Ascending aorta (tissue), 2 donors: ENCODE measurements at regions not wholly inside any gene's neighbourhood (a gene's known extent, or its start where the extent isn't known, plus 50 kb on each side); places are given as distances from the start of the nearest gene placed in this dataset.

ENCODE experiments used
- DNase-seq, 2 donors: peaks; one replicate each; pipeline ENCODE4 v3.0.0-alpha.2; 2019; ENCODE audit warnings: low spot score in 2 of 2
- H3K27ac ChIP-seq, 2 donors: fragments of 200-600 bp; sonication (generic); one replicate each; pipeline ENCODE4 v1.5.1; 2016 to 2017; ENCODE audit warnings: mild to moderate bottlenecking in 1 of 2
- H3K27me3 ChIP-seq: fragments of 200-600 bp; sonication (generic); one replicate; pipeline ENCODE4 v1.5.1; 2017
- H3K36me3 ChIP-seq, 2 donors: fragments of 200-600 bp; sonication (generic); one replicate each; pipeline ENCODE4 v1.5.1; 2016
- H3K4me1 ChIP-seq, 2 donors: fragments of 200-600 bp; sonication (generic); one replicate each; pipeline ENCODE4 v1.5.1; 2016 to 2017; ENCODE audit warnings: mild to moderate bottlenecking in 1 of 2
- H3K4me3 ChIP-seq, 2 donors: fragments of 200-600 bp; sonication (generic); one replicate each; pipeline ENCODE4 v1.5.1; 2016 to 2017; ENCODE audit warnings: mild to moderate bottlenecking in 1 of 2
- H3K9me3 ChIP-seq, 2 donors: fragments of 200-600 bp; sonication (generic); one replicate each; pipeline ENCODE4 v1.5.1; 2016
- intact Hi-C: fragments of 100-400 bp; cut with DNase I; formaldehyde crosslinking; loops from one replicate; pipeline ENCODE4 v1.15.1; 2023
- TF ChIP-seq, protein P1 (sequence below), 3 experiments: fragments of 200-600 bp in 2 of 3; fragments of 450-650 bp in 1 of 3; sonication (generic) in 2 of 3; IDR thresholded peaks; one replicate each; pipeline ENCODE4 v1.5.1; 2016 to 2019; ENCODE audit warnings: antibody characterized with exemption in 3 of 3, mild to moderate bottlenecking in 1 of 3, moderate library complexity in 1 of 3

GRCh38 chr13:85028035-85028434 lies 771.2 kb downstream of the SLITRK6 start:
- H3K36me3 ChIP-seq, result no peaks in the 10 kb centered on the region
- peaks cover 9% of the 10 kb centered on the region in 2 donors for H3K9me3 ChIP-seq
- intact Hi-C loops, result no loop called here
- no peak overlapping the region for H3K27ac ChIP-seq
- H3K27me3 ChIP-seq, result no peaks in the 10 kb centered on the region
- H3K4me3 ChIP-seq, result no peak overlapping the region
- TF ChIP-seq, protein P1, sequence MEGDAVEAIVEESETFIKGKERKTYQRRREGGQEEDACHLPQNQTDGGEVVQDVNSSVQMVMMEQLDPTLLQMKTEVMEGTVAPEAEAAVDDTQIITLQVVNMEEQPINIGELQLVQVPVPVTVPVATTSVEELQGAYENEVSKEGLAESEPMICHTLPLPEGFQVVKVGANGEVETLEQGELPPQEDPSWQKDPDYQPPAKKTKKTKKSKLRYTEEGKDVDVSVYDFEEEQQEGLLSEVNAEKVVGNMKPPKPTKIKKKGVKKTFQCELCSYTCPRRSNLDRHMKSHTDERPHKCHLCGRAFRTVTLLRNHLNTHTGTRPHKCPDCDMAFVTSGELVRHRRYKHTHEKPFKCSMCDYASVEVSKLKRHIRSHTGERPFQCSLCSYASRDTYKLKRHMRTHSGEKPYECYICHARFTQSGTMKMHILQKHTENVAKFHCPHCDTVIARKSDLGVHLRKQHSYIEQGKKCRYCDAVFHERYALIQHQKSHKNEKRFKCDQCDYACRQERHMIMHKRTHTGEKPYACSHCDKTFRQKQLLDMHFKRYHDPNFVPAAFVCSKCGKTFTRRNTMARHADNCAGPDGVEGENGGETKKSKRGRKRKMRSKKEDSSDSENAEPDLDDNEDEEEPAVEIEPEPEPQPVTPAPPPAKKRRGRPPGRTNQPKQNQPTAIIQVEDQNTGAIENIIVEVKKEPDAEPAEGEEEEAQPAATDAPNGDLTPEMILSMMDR (IDR thresholded peaks at IDR 0.05), result no peak
- H3K4me1 ChIP-seq, result no peaks in the 10 kb centered on the region
- no peak for DNase-seq

GRCh38 chr13:85019121-85019520 lies 780.1 kb downstream of the SLITRK6 start:
- no peak overlapping the region for H3K4me3 ChIP-seq
- no peak for DNase-seq
- peaks cover 0 to 4% of the 10 kb centered on the region in 2 donors for H3K9me3 ChIP-seq
- no peaks in the 10 kb centered on the region for H3K27me3 ChIP-seq
- TF ChIP-seq, protein P1 (IDR thresholded peaks at IDR 0.05), result no peak
- H3K36me3 ChIP-seq, result no peaks in the 10 kb centered on the region
- H3K27ac ChIP-seq, result no peak overlapping the region
- H3K4me1 ChIP-seq, result no peaks in the 10 kb centered on the region
- intact Hi-C loops, result no loop called here

- Histone ChIP-seq H3K27ac (no peak overlapping the region), H3K9me3 (no peaks in the 10 kb centered on the region), H3K27me3 (no peaks in the 10 kb centered on the region), H3K4me1 (no peaks in the 10 kb centered on the region), H3K4me3 (no peak overlapping the region), H3K36me3 (no peaks in the 10 kb centered on the region)
- TF ChIP-seq, protein P1 (IDR thresholded peaks at IDR 0.05), result no peak
- no peak for DNase-seq
- intact Hi-C loops, result no loop called here
These were observed 786.2 kb downstream of the SLITRK6 start for GRCh38 chr13:85013006-85013405.

- H3K4me3 ChIP-seq, result no peak overlapping the region
- H3K9me3 ChIP-seq, result no peaks in the 10 kb centered on the region
- intact Hi-C loops, result no loop called here
- H3K27me3 ChIP-seq, result no peaks in the 10 kb centered on the region
- H3K36me3 ChIP-seq, result no peaks in the 10 kb centered on the region
- DNase-seq, result no peak
- TF ChIP-seq, protein P1 (IDR thresholded peaks at IDR 0.05), result no peak
- H3K4me1 ChIP-seq, result no peaks in the 10 kb centered on the region
- H3K27ac ChIP-seq, result no peak overlapping the region
These were observed 789.8 kb downstream of the SLITRK6 start for GRCh38 chr13:85009447-85009846.

DNA sequence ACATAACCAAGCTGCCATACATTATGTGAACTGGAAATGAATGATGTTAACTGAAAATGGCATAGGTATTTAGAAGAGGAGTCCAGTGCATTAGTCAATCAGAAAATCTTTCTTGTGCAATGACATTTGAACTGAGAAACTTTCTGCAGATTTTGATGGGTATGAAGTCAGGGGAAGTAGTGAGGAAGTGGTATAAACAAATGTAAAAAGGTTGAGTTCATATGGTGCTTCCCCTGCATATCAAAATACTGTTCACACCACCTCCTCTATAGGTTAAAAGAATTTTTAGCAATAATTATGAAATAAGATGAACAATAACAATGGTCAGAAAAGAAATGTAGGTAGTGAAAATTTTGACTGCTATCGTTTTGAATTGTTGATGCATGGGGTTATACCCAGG lies 800.0 kb downstream of the SLITRK6 start:
- Histone ChIP-seq H3K4me3 (no peak overlapping the region), H3K4me1 (no peaks in the 10 kb centered on the region), H3K9me3 (no peaks in the 10 kb centered on the region), H3K27me3 (no peaks in the 10 kb centered on the region), H3K27ac (no peak overlapping the region), H3K36me3 (no peaks in the 10 kb centered on the region)
- intact Hi-C loops, result no loop called here
- DNase-seq, result no peak
- TF ChIP-seq, protein P1 (IDR thresholded peaks at IDR 0.05), result no peak

DNA sequence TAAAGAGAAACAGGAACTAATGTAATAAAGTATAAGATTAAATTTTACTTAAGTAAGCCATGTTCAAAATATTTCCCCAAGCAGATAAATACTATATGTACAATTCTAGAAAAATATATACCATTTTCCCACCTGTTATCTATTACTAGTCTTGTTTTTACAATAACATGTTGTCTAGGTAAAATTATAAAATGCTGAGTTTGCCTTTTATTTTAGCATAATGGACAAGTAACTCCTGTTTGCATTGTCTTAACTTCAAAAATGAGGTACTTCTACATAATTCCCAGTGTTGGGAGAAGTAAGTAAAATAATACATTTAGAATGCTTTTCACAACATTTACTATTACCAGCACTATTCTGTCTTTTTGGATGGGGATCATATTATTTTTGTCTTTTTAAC lies 800.5 kb downstream of the SLITRK6 start:
- intact Hi-C loops, result no loop called here
- TF ChIP-seq, protein P1 (IDR thresholded peaks at IDR 0.05), result no peak

More for the DNA sequence above, 800.5 kb downstream of the SLITRK6 start:
- Histone ChIP-seq H3K36me3 (no peaks in the 10 kb centered on the region), H3K4me3 (no peak overlapping the region), H3K9me3 (no peaks in the 10 kb centered on the region), H3K27ac (no peak overlapping the region), H3K4me1 (no peaks in the 10 kb centered on the region), H3K27me3 (no peaks in the 10 kb centered on the region)
- no peak for DNase-seq
